Activated B cell treated with CpG ODN at 0.5 μM for 24 hours (primary cell): ENCODE measurements at regions not wholly inside any gene's neighbourhood (a gene's known extent, or its start where the extent isn't known, plus 50 kb on each side); places are given as distances from the start of the nearest gene placed in this dataset.

Experiments
- ATAC-seq: fragments of 200-7000 bp; cut with Tn5 transposase; one replicate; pipeline ENCODE4 v1.10.0; 2021; ENCODE audit warnings: low read depth, mild to moderate bottlenecking, moderate library complexity
- CTCF ChIA-PET: fragments of 350-600 bp; sonication (Branson Sonifier 250); formaldehyde crosslinking; loops from one replicate; lab custom pipeline; 2021; ENCODE audit warnings: antibody characterized with exemption; lab: Charles Lee
- POLR2A ChIA-PET: fragments of 350-600 bp; sonication (Branson Sonifier 250); formaldehyde crosslinking; loops from one replicate; lab custom pipeline; 2021; ENCODE audit warnings: antibody characterized with exemption; lab: Charles Lee
- DNase-seq: peaks from one replicate; pipeline ENCODE4 v3.0.0; 2022
- H3K27ac Mint-ChIP-seq: one replicate; pipeline ENCODE4 v1.8.0; 2020; ENCODE audit warnings: mixed read lengths
- H3K27me3 Mint-ChIP-seq: one replicate; pipeline ENCODE4 v1.8.0; 2021; ENCODE audit warnings: mixed read lengths
- H3K36me3 Mint-ChIP-seq: one replicate; pipeline ENCODE4 v1.8.0; 2021; ENCODE audit warnings: low read depth, mixed read lengths
- H3K4me1 Mint-ChIP-seq: one replicate; pipeline ENCODE4 v1.8.0; 2021; ENCODE audit warnings: mixed read lengths
- H3K4me3 Mint-ChIP-seq: one replicate; pipeline ENCODE4 v1.8.0; 2020; ENCODE audit warnings: mild to moderate bottlenecking, mixed read lengths
- H3K9me3 Mint-ChIP-seq: one replicate; pipeline ENCODE4 v1.8.0; 2020; ENCODE audit warnings: mixed read lengths
- intact Hi-C: fragments of 100-400 bp; cut with micrococcal nuclease; formaldehyde crosslinking; loops from one replicate; pipeline ENCODE4 v1.15.1; 2024
- TF ChIP-seq, protein P1 (sequence below): fragments of 200-600 bp; IDR thresholded peaks from one replicate; pipeline ENCODE4 v1.8.0; 2022; ENCODE audit warnings: antibody characterized with exemption, mild to moderate bottlenecking

- no peak for ATAC-seq
- no peaks in the 10 kb centered on the region for H3K9me3 Mint-ChIP-seq
- H3K27ac Mint-ChIP-seq = no peak overlapping the region
- no peaks in the 10 kb centered on the region for H3K4me1 Mint-ChIP-seq
- intact Hi-C loops = no loop called here
- no peak for DNase-seq
- no peaks in the 10 kb centered on the region for H3K36me3 Mint-ChIP-seq
- ChIA-PET POLR2A (no interaction called here), CTCF (no interaction called here)
- H3K4me3 Mint-ChIP-seq = no peak overlapping the region
- TF ChIP-seq, protein P1, sequence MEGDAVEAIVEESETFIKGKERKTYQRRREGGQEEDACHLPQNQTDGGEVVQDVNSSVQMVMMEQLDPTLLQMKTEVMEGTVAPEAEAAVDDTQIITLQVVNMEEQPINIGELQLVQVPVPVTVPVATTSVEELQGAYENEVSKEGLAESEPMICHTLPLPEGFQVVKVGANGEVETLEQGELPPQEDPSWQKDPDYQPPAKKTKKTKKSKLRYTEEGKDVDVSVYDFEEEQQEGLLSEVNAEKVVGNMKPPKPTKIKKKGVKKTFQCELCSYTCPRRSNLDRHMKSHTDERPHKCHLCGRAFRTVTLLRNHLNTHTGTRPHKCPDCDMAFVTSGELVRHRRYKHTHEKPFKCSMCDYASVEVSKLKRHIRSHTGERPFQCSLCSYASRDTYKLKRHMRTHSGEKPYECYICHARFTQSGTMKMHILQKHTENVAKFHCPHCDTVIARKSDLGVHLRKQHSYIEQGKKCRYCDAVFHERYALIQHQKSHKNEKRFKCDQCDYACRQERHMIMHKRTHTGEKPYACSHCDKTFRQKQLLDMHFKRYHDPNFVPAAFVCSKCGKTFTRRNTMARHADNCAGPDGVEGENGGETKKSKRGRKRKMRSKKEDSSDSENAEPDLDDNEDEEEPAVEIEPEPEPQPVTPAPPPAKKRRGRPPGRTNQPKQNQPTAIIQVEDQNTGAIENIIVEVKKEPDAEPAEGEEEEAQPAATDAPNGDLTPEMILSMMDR = no peak
- H3K27me3 Mint-ChIP-seq = peaks cover 2% of the 10 kb centered on the region
Observed at GRCh38 chr15:25959100-25959499, 96.0 kb upstream of the ATP10A start.

DNA sequence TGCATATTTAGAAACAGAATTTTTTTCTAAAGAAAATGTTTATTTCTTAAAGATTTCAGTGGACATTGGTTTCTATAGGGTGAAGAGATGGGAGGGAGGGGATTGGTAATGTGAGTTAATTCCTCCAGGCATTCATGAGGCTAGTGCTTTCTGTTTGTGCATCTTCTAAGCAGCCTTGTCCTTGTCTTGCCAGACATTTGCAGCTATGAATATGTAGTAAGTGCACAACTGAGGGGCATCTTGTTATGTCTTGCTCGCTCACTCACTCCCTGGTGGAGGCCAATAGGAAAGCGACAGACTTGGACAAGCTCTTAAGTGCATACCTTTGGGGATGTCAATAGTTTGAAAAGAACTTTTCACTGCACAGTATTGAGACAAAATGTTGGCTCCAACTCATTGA is 92.5 kb upstream of the ATP10A start:
- ChIA-PET POLR2A (no interaction called here), CTCF (no interaction called here)
- Mint-ChIP-seq H3K4me3 (no peak overlapping the region), H3K27me3 (peaks cover 2% of the 10 kb centered on the region), H3K36me3 (no peaks in the 10 kb centered on the region), H3K4me1 (no peaks in the 10 kb centered on the region), H3K27ac (no peak overlapping the region), H3K9me3 (peaks cover 7% of the 10 kb centered on the region)
- intact Hi-C loops = no loop called here
- TF ChIP-seq, protein P1 = no peak
- no peak for ATAC-seq
- no peak for DNase-seq

DNA sequence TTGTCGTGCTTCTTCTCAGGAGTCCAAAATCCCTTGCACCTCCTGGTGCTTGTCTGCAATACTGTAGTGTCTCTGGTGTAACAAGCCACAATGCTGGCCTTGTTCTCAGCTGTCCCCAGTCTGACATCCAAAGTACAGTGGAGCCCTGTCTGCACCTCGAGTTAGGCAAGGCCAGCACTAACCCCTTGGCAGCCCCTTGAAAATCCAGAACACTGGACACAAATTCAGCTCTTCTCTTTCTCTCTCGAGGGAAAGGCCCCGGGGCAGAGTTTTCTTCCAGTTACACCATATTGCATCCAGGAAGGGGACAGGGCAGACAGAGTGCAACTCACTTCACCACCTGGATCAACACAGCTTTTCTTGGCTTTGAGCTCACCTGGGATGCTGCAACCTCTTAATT is 91.3 kb upstream of the ATP10A start:
- CTCF ChIA-PET = no interaction called here
- DNase-seq = no peak
- no peaks in the 10 kb centered on the region for H3K36me3 Mint-ChIP-seq

GRCh38 chr15:25950014-25950413 is 86.9 kb upstream of the ATP10A start:
- ATAC-seq = no peak
- ChIA-PET POLR2A (no interaction called here), CTCF (no interaction called here)
- TF ChIP-seq, protein P1 = no peak
- DNase-seq = no peak
- Mint-ChIP-seq H3K36me3 (no peaks in the 10 kb centered on the region), H3K27ac (no peak overlapping the region), H3K9me3 (peaks cover 10% of the 10 kb centered on the region), H3K4me1 (peaks cover 16% of the 10 kb centered on the region), H3K4me3 (no peak overlapping the region), H3K27me3 (no peaks in the 10 kb centered on the region)
- intact Hi-C loops = no loop called here

More for the DNA sequence above, 91.3 kb upstream of the ATP10A start:
- intact Hi-C loops = no loop called here
- TF ChIP-seq, protein P1 = no peak
- ATAC-seq = no peak
- Mint-ChIP-seq H3K27me3 (peaks cover 2% of the 10 kb centered on the region), H3K4me1 (no peaks in the 10 kb centered on the region), H3K4me3 (no peak overlapping the region), H3K9me3 (peaks cover 7% of the 10 kb centered on the region), H3K27ac (no peak overlapping the region)
- POLR2A ChIA-PET = no interaction called here

DNA sequence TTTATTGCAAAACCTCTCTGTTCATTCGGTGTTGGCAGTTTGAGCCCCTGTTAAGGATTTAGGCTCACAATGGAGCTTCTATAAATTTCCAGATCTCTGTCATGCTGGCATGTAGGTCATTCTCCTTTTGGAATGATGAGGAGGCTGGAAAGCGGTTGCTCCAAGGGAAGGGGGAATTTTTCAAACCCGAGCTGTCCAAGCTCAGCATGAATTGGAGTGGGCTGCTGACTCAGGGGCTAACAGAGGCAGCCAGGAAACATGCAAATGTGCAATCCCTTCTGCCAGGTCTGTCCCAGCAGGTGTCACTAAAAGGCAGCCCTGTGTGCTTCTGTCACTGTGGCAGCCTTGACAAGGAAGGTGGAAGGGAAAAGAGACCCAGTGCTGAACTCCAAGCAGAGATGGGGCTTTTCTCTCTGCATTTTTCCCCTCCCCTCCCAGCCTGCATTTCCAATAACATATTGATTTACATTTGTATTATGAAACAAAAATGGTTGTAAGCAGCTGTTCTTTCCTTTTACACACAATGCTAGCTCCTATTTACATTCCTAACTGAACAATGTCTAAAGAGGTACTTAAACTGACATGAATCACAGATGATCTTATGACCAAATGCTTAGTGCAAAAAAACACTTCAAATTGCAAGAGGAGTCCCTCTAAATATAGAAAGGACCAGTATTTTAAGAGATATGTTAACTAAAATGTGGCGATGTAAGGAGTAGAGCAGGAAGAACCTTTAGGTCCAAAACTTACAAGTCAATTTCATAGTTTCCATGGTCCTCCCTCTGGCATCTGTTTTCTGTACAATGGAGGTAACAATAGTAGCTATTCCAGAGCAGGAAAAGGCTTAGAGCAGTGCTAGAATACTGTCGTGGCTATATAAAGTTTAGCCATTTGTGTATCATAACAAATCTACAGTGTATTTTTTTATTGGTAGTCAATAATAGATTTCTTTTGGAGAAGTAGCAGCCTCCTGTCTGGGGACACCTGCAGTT is 84.5 kb upstream of the ATP10A start:
- Mint-ChIP-seq H3K27me3 (no peaks in the 10 kb centered on the region), H3K27ac (no peak overlapping the region), H3K9me3 (peaks cover 4% of the 10 kb centered on the region), H3K4me3 (no peak overlapping the region), H3K4me1 (peaks cover 18% of the 10 kb centered on the region), H3K36me3 (no peaks in the 10 kb centered on the region)
- intact Hi-C loops = no loop called here
- no peak for ATAC-seq
- DNase-seq = no peak
- CTCF ChIA-PET = interaction anchor here (0.7 to 1.3 kb wide), 2 partner anchors 14 to 213 kb away, joined by 3 read pairs; no protein-coding TSS in a partner anchor
- TF ChIP-seq, protein P1 = no peak
- POLR2A ChIA-PET = no interaction called here
